Kidney tubule cell (primary cell): ENCODE measurements at regions not wholly inside any gene's neighbourhood (a gene's known extent, or its start where the extent isn't known, plus 50 kb on each side); places are given as distances from the start of the nearest gene placed in this dataset.
"Not testable (repeated sequence)": the region's sequence is repeated elsewhere in the genome, so short reads cannot be mapped to it uniquely, and the experiment has no call there.

Experiments used
- DNase-seq: peaks from one replicate; pipeline ENCODE4 v3.0.0-alpha.2; 2018; ENCODE audit warnings: low spot score

GRCh38 chr21:14903172-14903865 lies 161.5 kb downstream of the NRIP1 start:
- no peak for DNase-seq

- peak; percentile 98 for DNase-seq
Observed at GRCh38 chr21:14901482-14901958, 163.3 kb downstream of the NRIP1 start.

- DNase-seq: peak; percentile 53
Observed at GRCh38 chr21:14900611-14901010, 164.2 kb downstream of the NRIP1 start.

- DNase-seq: peak; percentile 95
Observed at GRCh38 chr21:14900058-14900457, 164.7 kb downstream of the NRIP1 start.

GRCh38 chr21:14895792-14896191 lies 169.0 kb downstream of the NRIP1 start:
- DNase-seq: no peak

GRCh38 chr21:14890141-14890540 lies 174.7 kb downstream of the NRIP1 start:
- DNase-seq: no peak

- peak; percentile 74 for DNase-seq
Observed at GRCh38 chr21:14889080-14889810, 175.6 kb downstream of the NRIP1 start.

- DNase-seq: no peak
Observed at GRCh38 chr21:14888202-14888601, 176.6 kb downstream of the NRIP1 start.

- no peak for DNase-seq
Observed at GRCh38 chr21:14886001-14886400, 178.8 kb downstream of the NRIP1 start.

GRCh38 chr21:14883351-14883750 lies 181.4 kb downstream of the NRIP1 start:
- DNase-seq: no peak

- not testable (repeated sequence) for DNase-seq
Observed at GRCh38 chr21:14882545-14882944, 182.3 kb downstream of the NRIP1 start.

- no peak for DNase-seq
Observed at GRCh38 chr21:14881863-14882499, 182.8 kb downstream of the NRIP1 start.

GRCh38 chr21:14880922-14881321 lies 183.9 kb downstream of the NRIP1 start:
- peak; percentile 68 for DNase-seq

GRCh38 chr21:14879458-14879857 lies 185.3 kb downstream of the NRIP1 start:
- peak; percentile 79 for DNase-seq

- DNase-seq: peak; percentile 49
Observed at GRCh38 chr21:14878971-14879370, 185.8 kb downstream of the NRIP1 start.

- DNase-seq: peak; percentile 96
Observed at GRCh38 chr21:14877581-14878228, 187.1 kb downstream of the NRIP1 start.

GRCh38 chr21:14876524-14876840 lies 188.3 kb downstream of the NRIP1 start:
- no peak for DNase-seq

- peak; percentile 94 for DNase-seq
Observed at GRCh38 chr21:14875704-14876523, 188.9 kb downstream of the NRIP1 start.

GRCh38 chr21:14875186-14875585 lies 189.6 kb downstream of the NRIP1 start:
- DNase-seq: no peak

- no peak for DNase-seq
Observed at GRCh38 chr21:14874379-14874778, 190.4 kb downstream of the NRIP1 start.

- DNase-seq: no peak
Observed at GRCh38 chr21:14871861-14872260, 192.9 kb downstream of the NRIP1 start.

GRCh38 chr21:14870853-14871149 lies 194.0 kb downstream of the NRIP1 start:
- no peak for DNase-seq
